Skeletal muscle tissue (tissue), 3 donors: ENCODE measurements at regions not wholly inside any gene's neighbourhood (a gene's known extent, or its start where the extent isn't known, plus 50 kb on each side); places are given as distances from the start of the nearest gene placed in this dataset.

ENCODE experiments used
- H3K27ac ChIP-seq: one replicate; pipeline ENCODE4 v1.7.0; 2013; ENCODE audit warnings: mild to moderate bottlenecking, low read depth, low read length, inconsistent platforms
- H3K27me3 ChIP-seq, 3 donors: one replicate each; pipeline ENCODE4 v1.7.0; 2013; ENCODE audit warnings: low read length in 3 of 3; ENCODE audit not compliant: control insufficient read depth in 3 of 3, insufficient read depth in 3 of 3
- H3K36me3 ChIP-seq, 3 donors: one replicate each; pipeline ENCODE4 v1.7.0; 2013; ENCODE audit warnings: low read length in 3 of 3; ENCODE audit not compliant: control insufficient read depth in 3 of 3, insufficient read depth in 3 of 3
- H3K4me1 ChIP-seq, 3 donors: one replicate each; pipeline ENCODE4 v1.7.0; 2013; ENCODE audit warnings: low read length in 3 of 3, mild to moderate bottlenecking in 3 of 3; ENCODE audit not compliant: control insufficient read depth in 3 of 3, insufficient read depth in 3 of 3
- H3K4me3 ChIP-seq, 3 donors: one replicate each; pipeline ENCODE4 v1.7.0; 2013; ENCODE audit warnings: low read length in 3 of 3
- H3K9ac ChIP-seq, 3 donors: one replicate each; pipeline ENCODE4 v1.7.0; 2013; ENCODE audit warnings: low read length in 3 of 3, mild to moderate bottlenecking in 3 of 3, moderate library complexity in 2 of 3, low read depth in 1 of 3
- H3K9me3 ChIP-seq, 3 donors: one replicate each; pipeline ENCODE4 v1.7.0; 2013; ENCODE audit warnings: low read length in 3 of 3; ENCODE audit not compliant: control insufficient read depth in 3 of 3
- donor health status: Osteomylitis.

DNA sequence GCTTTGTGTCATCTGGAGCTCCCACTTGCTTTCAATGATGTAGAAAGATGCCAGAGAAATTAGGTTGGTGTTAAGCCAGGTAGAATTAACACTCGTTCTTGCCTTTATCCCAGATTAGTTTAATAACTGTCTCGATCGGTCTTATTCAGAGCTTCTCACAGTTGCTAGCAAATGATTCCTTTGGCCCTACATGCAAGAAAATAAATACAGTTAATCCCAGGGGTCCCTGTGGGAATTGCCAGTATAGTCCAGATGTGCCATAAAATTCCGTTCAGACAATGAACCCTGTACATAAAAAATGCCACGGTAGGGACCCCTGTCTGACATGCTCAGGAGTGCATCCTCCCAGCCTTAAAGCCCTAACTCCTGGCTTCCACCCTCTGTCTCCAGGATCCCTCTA, 207.5 kb downstream of the ARHGAP12 start:
- H3K4me3 ChIP-seq: no peak overlapping the region

DNA sequence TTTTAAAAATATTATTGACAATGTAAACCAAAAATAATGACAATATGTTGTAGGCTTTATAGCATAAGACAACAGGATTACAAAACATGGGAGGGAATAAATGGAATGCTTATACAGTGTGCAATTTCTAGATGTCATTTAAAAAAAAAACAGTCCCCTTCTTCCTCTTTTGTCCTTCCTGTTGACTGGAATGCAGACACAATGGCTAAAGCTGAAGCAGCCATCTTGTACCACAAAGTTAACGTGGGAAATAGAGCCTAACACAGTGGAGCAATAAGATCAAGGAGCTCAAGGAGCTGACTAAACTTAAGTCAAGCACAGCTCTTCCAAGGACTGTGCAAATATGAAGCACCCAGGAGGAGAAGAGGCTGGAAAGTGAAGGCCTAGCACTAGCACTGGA, 208.1 kb downstream of the ARHGAP12 start:
- Histone ChIP-seq H3K27ac (no peak overlapping the region), H3K9me3 (no peaks in the 10 kb centered on the region), H3K36me3 (no peaks in the 10 kb centered on the region), H3K4me1 (no peaks in the 10 kb centered on the region), H3K4me3 (no peak overlapping the region), H3K27me3 (no peaks in the 10 kb centered on the region), H3K9ac (no peak overlapping the region)

More for the DNA sequence above, 207.5 kb downstream of the ARHGAP12 start:
- Histone ChIP-seq H3K4me1 (no peaks in the 10 kb centered on the region), H3K9ac (no peak overlapping the region), H3K27ac (no peak overlapping the region), H3K27me3 (no peaks in the 10 kb centered on the region), H3K9me3 (no peaks in the 10 kb centered on the region), H3K36me3 (no peaks in the 10 kb centered on the region)

DNA sequence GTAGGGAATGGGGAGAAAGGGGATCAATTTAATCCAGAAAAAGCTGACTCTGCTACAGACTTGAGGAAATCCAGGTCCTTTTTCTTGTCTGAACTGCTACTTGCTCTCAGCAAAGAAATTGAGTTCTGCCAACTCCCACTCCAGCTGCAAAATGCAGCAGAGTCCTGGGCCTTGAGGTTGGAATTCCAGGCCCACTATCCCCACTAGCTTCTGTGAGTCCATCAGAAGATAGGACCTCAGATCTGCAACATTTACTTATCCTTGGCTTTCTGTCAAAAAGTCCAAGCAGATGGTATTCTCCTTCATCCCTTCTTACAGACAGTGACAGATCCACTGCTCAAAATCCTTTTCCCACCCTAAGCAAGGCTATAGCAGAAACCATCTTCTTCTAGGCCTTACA, 219.2 kb downstream of the ARHGAP12 start:
- Histone ChIP-seq H3K4me1 (peaks cover 39 to 42% (median 42%) of the 10 kb centered on the region in 3 donors), H3K27ac (peak overlapping the region; percentile 93)

DNA sequence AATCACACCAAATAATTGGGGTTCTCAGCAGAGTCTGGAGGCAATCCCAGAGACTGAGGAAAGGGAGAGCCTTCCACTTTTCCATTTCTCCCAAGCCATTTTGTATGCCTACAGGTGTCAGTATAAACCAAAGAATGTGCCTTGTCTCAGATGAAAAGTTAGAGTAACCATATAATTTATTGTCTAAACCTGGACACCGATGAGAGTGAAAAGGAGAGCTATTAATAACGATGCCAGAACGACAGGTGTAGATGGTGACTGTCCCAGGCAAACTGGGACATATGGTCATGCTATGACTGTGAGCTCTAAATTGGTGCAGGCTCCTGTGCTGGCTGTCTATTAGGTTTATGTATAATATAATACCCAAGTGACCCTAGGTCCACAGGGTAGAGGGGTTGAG, 219.6 kb downstream of the ARHGAP12 start:
- Histone ChIP-seq H3K36me3 (no peaks in the 10 kb centered on the region), H3K4me3 (peak overlapping the region in 1 of 3 donors; percentile 17), H3K9me3 (peaks cover 0 to 6% (median 0%) of the 10 kb centered on the region in 3 donors), H3K27me3 (no peaks in the 10 kb centered on the region), H3K27ac (peak overlapping the region; percentile 93), H3K4me1 (peaks cover 41 to 42% (median 42%) of the 10 kb centered on the region in 3 donors), H3K9ac (peak overlapping the region; percentile 6 to 69 (median 12))

More for the DNA sequence above, 219.2 kb downstream of the ARHGAP12 start:
- Histone ChIP-seq H3K9ac (peak overlapping the region; percentile 6 to 69 (median 12)), H3K27me3 (no peaks in the 10 kb centered on the region), H3K9me3 (peaks cover 0 to 6% (median 0%) of the 10 kb centered on the region in 3 donors), H3K36me3 (no peaks in the 10 kb centered on the region), H3K4me3 (peak overlapping the region in 1 of 3 donors; percentile 17)

DNA sequence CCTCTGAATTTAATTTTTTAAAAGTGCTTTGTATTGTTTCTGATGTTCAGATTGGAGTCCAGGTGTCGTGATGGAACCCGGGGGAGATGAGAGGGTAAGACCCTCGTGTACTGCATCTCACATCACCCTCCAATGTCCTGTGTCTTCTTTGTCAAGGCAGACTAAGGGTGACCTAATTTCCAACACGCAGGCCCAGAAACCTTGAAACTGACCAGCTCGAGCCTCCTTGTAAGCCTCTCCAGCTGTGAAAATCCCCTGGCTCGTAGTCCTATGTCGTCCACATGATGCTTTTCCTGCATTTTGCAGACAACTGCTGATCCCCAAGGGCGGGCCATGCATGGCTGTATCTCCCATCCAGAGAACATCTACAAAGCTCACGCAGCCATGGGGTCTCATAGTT, 220.2 kb downstream of the ARHGAP12 start:
- peaks cover 0 to 6% (median 0%) of the 10 kb centered on the region in 3 donors for H3K9me3 ChIP-seq
- H3K9ac ChIP-seq: peak overlapping the region in 2 of 3 donors; percentile 58 to 68
- no peaks in the 10 kb centered on the region for H3K27me3 ChIP-seq
- H3K27ac ChIP-seq: peak overlapping the region; percentile 93
- H3K4me3 ChIP-seq: no peak overlapping the region
- no peaks in the 10 kb centered on the region for H3K36me3 ChIP-seq
- H3K4me1 ChIP-seq: peaks cover 41 to 42% (median 42%) of the 10 kb centered on the region in 3 donors

DNA sequence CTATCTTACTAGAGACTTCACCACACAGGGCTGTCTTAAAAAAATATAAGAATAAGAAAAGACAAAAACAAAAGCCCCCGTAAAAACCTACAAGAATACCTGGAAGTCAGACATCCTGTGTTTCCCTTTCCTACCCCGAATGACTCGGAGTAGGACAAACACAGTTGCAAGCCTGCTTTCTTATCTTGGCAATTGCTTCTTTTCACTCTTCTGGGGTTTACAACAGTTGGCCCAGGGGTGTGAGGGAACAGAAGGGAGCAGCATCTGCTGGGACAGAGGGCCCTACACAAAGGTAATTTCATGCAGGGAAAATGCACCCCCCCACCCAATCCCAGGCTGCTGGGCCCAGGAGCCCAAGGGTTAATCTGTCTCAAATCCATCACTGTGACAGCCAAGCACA, 220.6 kb downstream of the ARHGAP12 start:
- H3K9me3 ChIP-seq: peaks cover 0 to 6% (median 0%) of the 10 kb centered on the region in 3 donors
- H3K36me3 ChIP-seq: no peaks in the 10 kb centered on the region
- H3K4me3 ChIP-seq: peak overlapping the region in 2 of 3 donors; percentile 8 to 11
- no peaks in the 10 kb centered on the region for H3K27me3 ChIP-seq
- H3K4me1 ChIP-seq: peaks cover 41 to 42% (median 42%) of the 10 kb centered on the region in 3 donors
- peak overlapping the region in 2 of 3 donors; percentile 58 to 68 for H3K9ac ChIP-seq
- H3K27ac ChIP-seq: peak overlapping the region; percentile 93

DNA sequence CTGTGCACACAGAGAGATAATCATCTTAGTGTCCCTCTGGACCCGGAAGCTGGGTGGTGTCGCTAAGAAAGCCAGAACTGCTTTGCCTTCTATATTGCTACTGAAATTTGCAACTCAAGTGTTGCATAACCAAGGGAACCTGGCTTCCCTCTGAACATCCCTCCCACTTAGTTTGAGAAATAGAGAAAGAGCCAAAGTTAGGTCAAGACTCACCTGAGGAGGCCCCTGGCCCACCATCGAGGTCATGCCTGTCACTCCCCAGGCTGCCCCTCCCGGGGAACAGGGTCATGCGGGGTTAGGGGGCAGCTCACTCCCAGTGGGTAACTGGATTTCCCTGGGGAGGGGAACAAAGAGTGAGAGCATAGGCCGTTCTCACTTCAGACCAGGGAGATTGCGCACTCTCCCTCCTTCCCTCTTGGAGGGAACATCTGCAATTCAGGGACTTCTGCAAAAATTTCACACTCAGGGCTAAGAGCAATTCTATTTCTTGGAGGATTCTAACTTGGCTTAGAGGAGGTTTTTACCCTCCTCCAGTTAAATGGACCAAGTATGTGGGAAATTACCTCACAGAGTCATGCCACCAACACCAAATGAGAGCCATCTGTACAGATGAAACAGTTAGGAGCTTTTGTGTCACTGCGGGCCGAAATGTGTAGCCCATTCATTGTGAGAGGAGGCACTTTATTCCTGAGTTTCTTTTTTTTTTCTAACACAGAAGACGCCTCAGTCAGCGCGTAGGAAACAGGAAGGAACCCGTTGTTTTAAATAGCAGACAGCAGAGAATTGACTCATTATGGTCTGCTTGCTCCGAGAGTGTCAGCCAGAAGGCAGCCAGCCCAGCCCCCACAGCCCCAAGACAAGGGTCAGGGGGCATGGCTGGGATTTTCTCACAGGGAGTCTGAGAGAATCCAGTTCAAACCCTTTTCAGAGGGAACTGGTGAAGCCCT, 221.3 kb downstream of the ARHGAP12 start:
- Histone ChIP-seq H3K4me1 (peaks cover 41 to 42% (median 42%) of the 10 kb centered on the region in 3 donors), H3K27me3 (no peaks in the 10 kb centered on the region), H3K9ac (peak overlapping the region in 2 of 3 donors; percentile 58 to 68), H3K4me3 (peak overlapping the region; percentile 11 to 58 (median 11)), H3K36me3 (no peaks in the 10 kb centered on the region), H3K27ac (peak overlapping the region; percentile 93), H3K9me3 (peaks cover 0 to 6% (median 0%) of the 10 kb centered on the region in 3 donors)

DNA sequence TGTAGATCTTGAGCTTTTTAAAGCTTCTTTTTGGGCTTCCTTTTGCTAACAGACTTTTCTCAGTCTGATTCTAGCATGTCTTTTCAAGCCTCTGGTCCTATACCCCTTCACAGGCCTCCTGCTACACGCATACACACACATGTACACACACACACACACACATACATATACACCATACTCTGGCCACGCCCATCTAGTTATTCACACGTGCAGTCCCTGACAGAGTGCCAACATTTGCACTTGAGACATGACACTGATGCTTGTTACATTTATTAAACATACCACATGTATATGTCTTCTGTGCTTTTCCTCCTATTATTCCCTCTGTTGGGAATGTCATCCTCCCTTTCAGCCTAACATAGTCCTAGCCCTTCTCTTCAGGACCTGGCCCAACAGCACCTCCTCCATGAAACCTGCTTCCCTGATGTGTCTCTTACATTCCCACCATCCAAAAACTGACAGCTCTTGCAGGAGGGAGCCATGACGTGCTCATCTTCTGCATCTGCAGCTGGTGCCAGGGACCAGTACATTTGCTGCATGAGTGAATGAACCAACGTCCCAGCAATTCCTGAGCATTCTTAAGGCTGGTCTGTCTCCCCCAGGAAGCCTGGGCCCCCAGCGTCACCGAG, 222.1 kb downstream of the ARHGAP12 start:
- Histone ChIP-seq H3K9me3 (peaks cover 0 to under 1% (median 0%) of the 10 kb centered on the region in 3 donors), H3K4me1 (peaks cover 41 to 45% (median 44%) of the 10 kb centered on the region in 3 donors), H3K4me3 (peak overlapping the region; percentile 11 to 58 (median 11)), H3K27me3 (no peaks in the 10 kb centered on the region), H3K36me3 (no peaks in the 10 kb centered on the region), H3K27ac (peak overlapping the region; percentile 93), H3K9ac (peak overlapping the region in 2 of 3 donors; percentile 33 to 68)

DNA sequence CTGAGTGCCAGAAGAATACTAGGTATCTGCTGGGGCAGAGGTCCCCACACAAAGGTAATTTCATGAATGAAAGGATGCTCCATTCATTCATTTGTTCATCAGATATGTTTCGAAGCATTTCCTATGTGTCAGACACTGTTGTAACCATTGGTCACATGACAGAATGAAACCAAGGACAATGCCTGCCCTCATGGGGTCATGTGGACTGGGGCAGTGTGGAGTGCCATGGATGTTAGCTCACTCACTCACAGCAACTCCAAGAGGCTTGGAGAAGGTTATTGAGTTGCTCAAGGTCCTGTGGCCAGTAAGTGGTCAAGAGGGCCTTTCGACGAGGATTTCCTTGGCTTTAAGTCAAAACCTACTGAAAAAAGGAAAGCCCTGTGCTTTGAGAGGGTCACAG, 223.5 kb downstream of the ARHGAP12 start:
- Histone ChIP-seq H3K27ac (no peak overlapping the region), H3K9me3 (no peaks in the 10 kb centered on the region), H3K27me3 (no peaks in the 10 kb centered on the region), H3K4me1 (peaks cover 50 to 57% (median 52%) of the 10 kb centered on the region in 3 donors), H3K9ac (no peak overlapping the region), H3K4me3 (no peak overlapping the region), H3K36me3 (no peaks in the 10 kb centered on the region)
